IPS-18c (cell line): ENCODE measurements at regions not wholly inside any gene's neighbourhood (a gene's known extent, or its start where the extent isn't known, plus 50 kb on each side); places are given as distances from the start of the nearest gene placed in this dataset.

Experiments
- H3K4me3 ChIP-seq: 2 replicates; pipeline ENCODE4 v1.7.0; 2013; ENCODE audit warnings: low read depth, mild to moderate bottlenecking, low read length, moderate library complexity; ENCODE audit not compliant: insufficient read depth
- H3K9me3 ChIP-seq: one replicate; pipeline ENCODE4 v1.6.1; 2013; ENCODE audit warnings: mild to moderate bottlenecking, low read length, moderate library complexity; ENCODE audit not compliant: control insufficient read depth, insufficient read depth

DNA sequence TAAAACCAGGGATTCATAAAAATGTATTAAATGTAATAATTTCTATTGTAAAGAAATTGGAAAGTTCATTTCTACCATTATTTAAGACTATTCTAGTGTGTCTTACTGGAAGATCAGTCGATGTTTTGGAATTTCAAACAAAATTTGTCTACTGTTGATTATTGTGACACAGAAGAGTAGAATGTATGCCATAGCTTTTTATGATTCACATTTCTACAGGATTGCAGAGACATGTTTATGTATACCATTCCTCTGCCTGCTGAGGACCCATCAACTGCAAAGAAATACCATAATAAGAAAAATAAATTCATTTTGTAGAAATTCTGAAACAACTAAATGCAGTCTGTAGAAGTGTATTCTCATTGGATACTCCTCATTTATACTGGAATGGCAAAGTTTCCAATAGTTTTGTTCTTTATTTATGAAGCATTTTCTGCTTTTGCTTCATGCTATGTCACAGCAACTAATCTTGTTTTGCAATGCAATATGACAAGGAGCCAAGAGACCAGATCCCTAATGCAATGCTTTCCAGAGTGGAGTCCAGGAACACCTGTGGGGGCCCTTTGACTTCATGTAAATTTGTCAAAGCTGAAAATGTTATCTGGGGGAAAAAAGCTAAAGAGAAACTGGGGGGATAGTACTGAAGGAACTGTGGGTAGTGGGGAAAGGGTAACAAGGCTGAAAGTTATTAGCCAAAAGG is 172.9 kb upstream of the LRIG3 start:
- H3K9me3 ChIP-seq: no peaks in the 10 kb centered on the region
- H3K4me3 ChIP-seq: no peak overlapping the region

DNA sequence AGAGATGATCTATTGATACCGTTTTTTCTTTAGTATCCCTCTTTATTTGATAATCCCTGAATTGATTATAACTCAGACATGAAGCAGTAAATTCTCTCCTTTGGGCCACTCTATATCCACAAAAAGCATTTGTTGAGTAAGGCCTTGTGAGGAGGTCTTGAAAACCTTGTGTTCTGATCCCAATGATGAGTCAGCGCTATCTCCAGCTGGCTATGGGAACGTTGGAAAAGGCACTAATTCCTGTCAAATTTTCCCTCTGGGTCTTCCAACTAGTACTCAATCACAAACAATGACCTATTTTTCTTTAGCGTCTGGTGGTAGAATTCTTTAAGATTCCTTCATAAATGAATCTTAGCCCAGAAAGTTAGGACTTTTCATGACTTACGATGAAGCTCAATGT is 168.4 kb upstream of the LRIG3 start:
- Histone ChIP-seq H3K9me3 (no peaks in the 10 kb centered on the region), H3K4me3 (no peak overlapping the region)

DNA sequence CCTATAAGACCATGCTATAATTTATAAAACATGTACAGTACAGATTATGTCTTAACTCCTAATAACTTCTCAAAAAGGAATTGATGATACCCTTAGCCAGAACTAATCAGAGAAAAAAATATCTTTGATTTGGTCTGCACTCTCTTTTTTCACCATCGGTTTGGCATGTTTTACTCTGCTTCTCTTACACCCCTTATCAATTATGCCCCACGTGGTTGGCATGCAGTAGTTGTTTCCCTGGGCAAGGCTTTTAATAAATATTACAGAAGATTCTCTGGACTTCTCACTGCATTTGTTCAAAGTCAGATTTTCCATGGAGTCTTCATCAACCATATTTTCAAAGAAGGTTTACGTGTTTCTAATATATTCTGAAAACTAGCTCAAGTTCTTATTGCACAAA is 167.4 kb upstream of the LRIG3 start:
- Histone ChIP-seq H3K4me3 (no peak overlapping the region), H3K9me3 (no peaks in the 10 kb centered on the region)

DNA sequence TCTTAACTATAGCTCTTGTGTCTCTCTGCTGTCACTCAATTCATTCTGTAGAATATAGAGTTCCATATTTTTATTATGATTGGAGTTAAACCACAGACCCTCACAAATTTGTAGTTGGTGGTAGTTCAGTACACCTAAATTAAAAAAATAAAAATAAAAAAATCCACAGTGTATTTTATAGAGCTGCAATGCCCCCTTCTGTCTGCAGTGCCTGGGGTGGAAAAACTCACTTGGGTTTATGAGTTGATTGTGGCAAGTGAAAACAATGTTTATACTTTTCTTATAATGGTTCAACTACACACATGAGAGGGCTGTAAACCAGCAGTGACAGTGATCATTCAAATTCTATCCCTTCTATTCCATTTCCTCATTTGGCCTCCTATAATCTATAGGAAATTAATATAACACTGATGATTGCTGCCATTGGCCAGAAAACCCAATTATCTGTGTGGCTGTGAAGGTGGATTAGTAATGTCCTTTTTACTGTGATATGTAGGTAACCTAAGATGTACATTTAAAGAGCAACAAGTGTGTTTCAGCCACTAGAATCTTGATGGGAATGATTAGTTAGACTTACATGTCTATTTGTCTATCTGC is 166.9 kb upstream of the LRIG3 start:
- H3K4me3 ChIP-seq: no peak overlapping the region
- no peaks in the 10 kb centered on the region for H3K9me3 ChIP-seq

DNA sequence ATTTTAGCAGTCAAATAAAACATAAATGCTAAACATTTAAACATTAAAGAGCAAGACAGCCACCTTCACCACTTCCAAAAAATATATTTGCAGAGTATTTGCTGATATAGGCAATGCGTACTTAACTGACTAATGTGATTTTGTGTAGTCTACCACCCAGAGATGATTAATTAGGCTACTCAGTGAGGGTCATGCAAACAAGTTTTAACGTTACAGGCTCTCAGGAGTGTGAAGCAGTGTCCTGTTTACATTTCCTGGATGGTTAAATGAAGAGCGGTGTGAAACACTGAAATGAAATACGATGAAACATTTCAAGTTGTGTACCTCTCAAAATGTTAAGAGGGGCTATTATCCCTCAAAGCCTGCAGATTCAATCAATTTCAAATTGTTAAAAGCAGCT is 165.8 kb upstream of the LRIG3 start:
- Histone ChIP-seq H3K4me3 (no peak overlapping the region), H3K9me3 (no peaks in the 10 kb centered on the region)

DNA sequence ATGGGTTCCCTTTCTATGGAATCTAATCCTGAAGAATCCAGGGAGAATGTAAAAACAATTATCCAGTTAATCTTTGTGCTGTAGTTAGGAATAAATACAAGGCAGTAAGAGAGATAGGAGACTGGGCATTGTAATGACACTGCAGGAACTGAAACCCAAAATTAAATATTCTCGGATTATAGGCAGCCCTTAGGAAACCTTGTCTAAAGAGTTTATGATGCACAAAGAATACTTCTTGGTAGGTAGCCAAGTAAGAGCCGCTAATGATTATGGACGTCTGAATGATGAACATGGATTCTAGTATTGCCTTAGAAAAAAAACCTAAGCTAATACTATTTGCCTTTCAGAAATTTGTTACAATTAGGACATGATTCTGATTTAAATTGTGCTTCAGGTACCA is 165.4 kb upstream of the LRIG3 start:
- H3K9me3 ChIP-seq: no peaks in the 10 kb centered on the region

DNA sequence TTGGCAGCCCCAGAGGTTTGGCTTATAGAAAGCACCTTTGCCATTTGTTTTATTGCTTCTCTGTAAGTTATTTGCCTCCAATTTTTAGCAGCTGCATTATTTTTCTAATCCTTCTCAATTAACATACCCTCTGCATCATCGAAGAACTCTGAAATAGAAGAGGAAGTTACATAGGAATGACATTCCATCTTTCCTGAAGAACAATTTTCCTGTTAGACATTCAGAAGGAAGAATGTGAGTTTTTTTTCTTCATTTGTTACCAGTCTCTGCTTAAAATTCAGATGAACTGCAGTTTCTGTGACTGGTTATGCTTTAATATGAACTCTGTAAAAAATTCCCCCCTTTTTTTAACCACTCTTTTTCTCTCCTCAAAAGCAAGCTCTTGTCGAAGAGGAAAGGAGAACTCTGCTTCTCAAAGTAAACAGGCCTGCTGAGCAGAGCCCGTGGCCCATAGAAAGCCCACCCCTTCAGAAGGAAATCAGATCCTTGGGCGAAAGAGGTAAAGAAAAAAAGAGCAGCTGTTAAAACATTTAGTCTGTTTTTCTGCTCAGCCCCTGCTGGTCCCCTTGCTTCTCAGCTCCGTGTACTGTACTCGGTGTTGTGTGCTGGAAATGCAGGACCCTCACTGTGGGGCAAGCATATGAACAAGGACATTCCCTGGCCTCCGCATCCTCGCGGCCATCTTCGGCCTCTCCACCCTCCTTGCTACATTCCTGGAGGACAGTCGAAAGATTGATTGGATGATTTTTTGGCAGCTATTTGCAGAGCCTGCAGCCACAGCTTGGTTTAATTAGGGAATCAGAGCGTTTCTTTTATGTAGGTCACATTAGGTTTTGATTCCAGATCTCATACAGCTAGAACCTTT is 164.4 kb upstream of the LRIG3 start:
- H3K4me3 ChIP-seq: no peak overlapping the region

More for the DNA sequence above, 165.4 kb upstream of the LRIG3 start:
- no peak overlapping the region for H3K4me3 ChIP-seq

DNA sequence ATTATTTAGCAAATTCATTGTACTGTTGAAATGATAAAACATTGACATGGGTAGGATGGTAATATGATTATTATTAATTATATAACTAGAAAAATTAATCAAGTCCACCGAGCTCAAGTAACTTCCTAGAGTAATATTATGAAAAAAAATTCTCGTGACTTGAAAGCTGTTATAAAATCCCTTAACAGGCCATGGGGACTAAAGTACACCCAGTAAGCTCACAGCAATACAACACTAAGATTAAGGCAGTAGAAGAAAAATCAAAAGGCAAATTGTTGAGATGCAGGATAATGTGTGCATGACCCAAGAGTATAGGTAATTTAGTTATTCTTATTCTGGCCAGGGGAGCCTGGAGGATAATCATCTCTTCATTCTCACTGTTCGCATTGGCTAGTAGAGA is 162.6 kb upstream of the LRIG3 start:
- no peak overlapping the region for H3K4me3 ChIP-seq
- no peaks in the 10 kb centered on the region for H3K9me3 ChIP-seq

More for the DNA sequence above, 164.4 kb upstream of the LRIG3 start:
- H3K9me3 ChIP-seq: no peaks in the 10 kb centered on the region

DNA sequence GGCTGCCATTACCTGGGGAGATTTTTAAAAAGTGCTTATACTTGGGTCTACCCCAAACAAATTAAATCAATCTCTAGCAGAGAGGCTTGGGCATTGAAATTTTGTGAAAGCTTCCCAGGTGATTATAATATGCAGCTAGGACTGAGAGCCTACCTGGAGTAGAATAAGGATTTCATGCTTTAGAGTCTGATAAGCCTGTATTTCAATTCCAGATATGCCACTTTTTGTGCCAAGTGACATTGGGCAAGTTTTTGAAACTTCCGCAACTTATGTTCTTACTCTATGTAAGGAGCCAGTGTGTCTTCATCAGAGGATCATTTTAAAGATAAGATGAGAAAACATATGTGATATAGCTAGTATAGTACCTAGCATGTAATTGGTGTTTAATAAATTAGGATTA is 159.8 kb upstream of the LRIG3 start:
- no peak overlapping the region for H3K4me3 ChIP-seq
- no peaks in the 10 kb centered on the region for H3K9me3 ChIP-seq

DNA sequence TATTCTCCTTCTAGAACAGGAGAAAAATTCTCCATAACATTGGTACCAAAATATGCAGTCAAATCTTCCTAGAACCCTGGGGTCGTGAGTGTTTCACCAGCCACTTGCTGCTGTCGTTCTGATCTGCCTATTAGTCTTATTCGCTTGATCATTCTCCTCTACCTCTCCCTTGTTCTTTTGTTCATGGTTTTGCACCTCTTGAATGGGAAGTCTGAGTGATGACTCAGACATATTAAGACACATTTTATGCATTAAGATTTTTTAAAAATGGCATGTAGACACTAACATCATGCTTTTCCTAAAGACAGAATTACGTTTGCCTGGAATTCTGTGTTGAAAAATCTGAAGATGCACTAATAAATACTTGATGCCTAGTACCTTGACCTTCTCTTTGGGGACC is 159.2 kb upstream of the LRIG3 start:
- H3K4me3 ChIP-seq: no peak overlapping the region

DNA sequence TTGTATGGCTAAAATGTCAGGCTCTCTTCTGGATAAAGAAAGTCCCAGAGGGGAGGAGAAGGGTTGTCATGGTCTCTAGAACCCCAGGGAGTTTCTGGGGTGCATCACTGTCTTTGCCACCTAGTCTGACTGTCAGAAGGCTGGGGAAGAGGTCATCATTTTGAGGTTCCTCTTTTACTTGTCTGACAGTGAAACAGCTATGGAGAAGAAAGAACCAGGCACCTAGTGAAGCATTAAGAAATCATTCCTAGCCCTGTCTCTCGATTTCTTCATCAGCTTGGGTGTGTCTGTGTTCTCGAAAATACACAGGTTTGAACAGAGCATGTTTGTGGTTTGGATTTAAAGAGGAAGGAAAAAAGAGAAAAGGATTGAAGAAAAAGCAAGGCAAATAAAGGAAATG is 158.7 kb upstream of the LRIG3 start:
- Histone ChIP-seq H3K9me3 (no peaks in the 10 kb centered on the region), H3K4me3 (no peak overlapping the region)

More for the DNA sequence above, 159.2 kb upstream of the LRIG3 start:
- H3K9me3 ChIP-seq: no peaks in the 10 kb centered on the region

DNA sequence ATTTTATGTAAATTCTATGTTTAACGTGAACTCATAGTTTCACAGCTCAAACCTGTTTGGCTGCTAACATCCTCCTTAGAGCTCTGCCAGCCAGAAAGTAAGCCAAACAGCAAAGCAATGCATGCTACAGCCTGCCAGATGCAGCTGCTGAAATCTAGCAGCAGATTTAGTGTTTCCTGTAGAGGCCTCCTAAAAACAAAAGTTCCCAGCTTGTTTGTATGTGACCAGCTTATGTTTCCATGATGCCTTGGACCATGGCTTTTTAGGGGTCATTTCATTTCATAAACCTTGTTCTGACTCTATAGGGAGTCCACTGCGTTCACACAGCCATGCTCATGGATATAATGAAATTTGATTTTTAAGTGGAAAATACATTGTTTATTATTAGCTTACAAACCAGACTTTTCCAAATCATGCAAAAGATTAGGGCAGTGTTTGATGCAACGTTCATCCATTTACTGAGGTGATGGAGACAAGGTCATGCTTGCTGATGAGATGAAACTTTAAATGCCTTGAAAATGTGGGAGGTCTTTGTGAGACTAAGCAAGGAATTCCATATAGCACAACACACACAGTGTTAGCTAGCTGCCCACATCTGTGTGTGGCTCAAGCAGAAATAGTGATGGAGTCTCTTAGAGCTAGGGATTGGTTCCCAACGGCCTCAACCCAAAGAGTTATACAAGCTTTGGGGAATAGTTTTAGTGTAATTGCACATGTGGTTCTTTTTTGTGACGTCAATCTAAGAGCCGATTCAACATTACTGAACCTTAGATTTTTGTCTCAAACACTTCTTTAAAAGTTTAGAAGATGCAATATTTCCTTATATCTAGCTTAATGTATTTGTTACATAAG is 157.5 kb upstream of the LRIG3 start:
- Histone ChIP-seq H3K4me3 (no peak overlapping the region), H3K9me3 (no peaks in the 10 kb centered on the region)

DNA sequence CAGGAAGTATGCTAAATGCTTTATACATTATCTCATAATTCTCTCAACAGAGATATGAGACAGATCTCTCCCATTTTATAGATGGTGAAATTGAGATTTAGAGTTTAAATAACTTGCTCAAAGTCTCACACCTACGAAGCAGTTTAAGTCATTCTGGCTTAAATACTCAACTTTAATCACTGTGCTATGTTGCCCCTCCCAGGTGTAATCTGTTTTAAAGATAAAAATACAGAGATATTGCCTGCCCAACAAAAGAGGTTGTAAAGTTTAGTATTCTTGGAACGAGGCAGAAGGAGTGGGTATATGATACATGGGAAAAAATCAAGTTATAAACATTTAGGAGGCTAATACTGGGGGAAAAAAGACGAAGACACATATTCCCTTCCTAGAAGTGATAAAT is 156.8 kb upstream of the LRIG3 start:
- H3K4me3 ChIP-seq: no peak overlapping the region
- no peaks in the 10 kb centered on the region for H3K9me3 ChIP-seq

DNA sequence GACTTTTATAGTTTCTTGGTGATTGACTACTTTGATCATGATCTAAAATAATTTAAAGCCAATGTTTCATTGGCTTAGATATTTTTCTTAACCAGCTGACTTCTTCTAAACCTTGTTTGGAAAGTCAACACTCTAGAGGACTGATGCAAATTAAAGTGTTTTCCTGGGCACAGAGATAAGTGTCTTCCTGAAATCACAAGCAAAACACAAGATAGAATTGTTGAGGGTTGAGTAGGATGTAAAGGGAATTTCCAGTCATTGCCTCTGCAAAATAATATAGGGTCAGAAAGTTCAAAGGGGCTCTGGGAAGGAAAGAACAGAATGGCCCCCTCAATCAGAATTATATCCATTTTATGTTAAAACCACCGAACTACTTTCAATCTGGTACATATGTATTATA is 156.3 kb upstream of the LRIG3 start:
- no peaks in the 10 kb centered on the region for H3K9me3 ChIP-seq
- H3K4me3 ChIP-seq: no peak overlapping the region

DNA sequence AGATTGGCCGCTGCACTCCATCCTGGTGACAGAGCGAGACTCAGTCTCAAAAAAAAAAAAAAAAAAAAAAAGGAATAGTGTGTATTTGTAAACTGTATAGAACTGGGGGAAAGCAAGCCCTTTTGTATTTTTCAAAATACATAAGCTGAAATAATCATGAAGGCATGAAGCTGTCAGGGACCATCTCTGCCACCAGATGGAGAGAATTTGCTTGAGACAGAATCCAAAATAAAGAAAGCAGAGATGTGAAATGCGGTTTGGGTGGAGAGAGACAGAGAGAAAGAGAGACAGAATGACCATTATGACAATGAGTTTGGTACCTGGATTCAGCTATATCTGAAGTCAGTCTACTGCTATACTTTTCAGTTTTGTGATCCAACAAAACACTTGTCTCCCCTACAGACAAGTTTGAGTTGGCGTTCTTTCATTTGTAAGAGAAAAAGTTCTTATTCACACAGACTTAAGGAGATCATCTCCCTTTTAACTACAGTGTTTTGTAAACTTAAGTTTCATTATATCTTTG is 155.7 kb upstream of the LRIG3 start:
- Histone ChIP-seq H3K4me3 (no peak overlapping the region), H3K9me3 (no peaks in the 10 kb centered on the region)

DNA sequence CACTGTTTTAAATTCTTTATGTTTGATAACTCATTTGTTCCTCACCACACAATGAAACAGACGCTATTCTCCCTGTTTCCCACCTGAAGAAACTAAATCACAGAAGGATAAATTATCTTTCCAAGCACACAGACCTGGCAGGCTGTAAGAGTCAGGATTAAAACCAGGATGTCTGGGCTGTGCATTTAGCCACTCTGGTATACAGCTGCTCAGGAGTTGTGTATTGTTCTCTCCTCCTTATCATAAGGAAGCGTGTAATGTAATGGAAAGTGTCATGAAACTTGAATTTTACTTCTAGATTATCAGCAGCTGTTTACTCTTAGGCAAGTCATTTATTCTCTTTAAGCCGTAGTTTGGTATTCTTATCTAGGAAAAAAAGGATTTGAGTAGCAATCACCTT is 154.8 kb upstream of the LRIG3 start:
- Histone ChIP-seq H3K9me3 (no peaks in the 10 kb centered on the region), H3K4me3 (no peak overlapping the region)

DNA sequence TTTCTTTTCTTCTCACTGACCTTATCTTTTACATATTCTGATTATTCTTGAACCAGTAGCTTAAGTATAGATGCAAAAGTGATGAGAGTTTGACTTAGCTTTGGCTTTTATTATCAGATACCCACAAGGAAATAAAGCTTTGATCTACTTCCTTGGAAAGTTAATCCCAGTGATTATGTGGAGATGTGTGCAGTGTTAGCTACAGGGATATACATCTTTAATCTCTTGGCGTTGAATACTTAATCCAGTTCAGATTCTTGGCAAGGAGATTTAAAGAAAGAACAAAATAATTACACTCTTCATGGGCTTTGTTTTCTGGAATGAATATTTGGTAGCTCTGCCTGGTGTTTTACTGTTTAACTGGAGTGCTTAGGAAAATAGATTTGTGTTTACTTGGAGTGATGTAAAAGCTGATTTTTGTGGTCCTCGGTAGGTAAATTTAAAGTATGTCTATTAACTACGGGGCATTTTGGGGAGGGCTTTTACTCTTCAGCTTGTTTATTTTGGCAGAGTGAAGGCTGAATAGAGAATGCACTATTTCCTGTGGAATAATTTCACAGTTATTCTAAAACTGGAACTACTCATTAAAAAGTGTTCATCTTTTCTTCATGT is 150.1 kb upstream of the LRIG3 start:
- no peak overlapping the region for H3K4me3 ChIP-seq
- no peaks in the 10 kb centered on the region for H3K9me3 ChIP-seq
